Progenitor cell of endocrine pancreas (in vitro differentiated cells): ENCODE measurements at regions not wholly inside any gene's neighbourhood (a gene's known extent, or its start where the extent isn't known, plus 50 kb on each side); places are given as distances from the start of the nearest gene placed in this dataset.
"Not testable (repeated sequence)": the region's sequence is repeated elsewhere in the genome, so short reads cannot be mapped to it uniquely, and the experiment has no call there.

Experiments used
- DNase-seq: peaks from one replicate; pipeline ENCODE4 v3.0.0; 2021; ENCODE audit warnings: low spot score; ENCODE audit not compliant: unreplicated experiment
- H3K27ac Mint-ChIP-seq: 2 replicates; pipeline ENCODE4 v1.8.0; 2021; ENCODE audit warnings: mild to moderate bottlenecking, moderate library complexity, mixed read lengths
- H3K27me3 Mint-ChIP-seq: 2 replicates; pipeline ENCODE4 v1.8.0; 2021; ENCODE audit warnings: mixed read lengths
- H3K36me3 Mint-ChIP-seq: 2 replicates; pipeline ENCODE4 v1.8.0; 2022; ENCODE audit warnings: mixed read lengths; ENCODE audit not compliant: insufficient read depth
- H3K4me1 Mint-ChIP-seq: 2 replicates; pipeline ENCODE4 v1.8.0; 2021; ENCODE audit warnings: low read depth, mixed read lengths
- H3K4me3 Mint-ChIP-seq: 2 replicates; pipeline ENCODE4 v1.8.0; 2021; ENCODE audit warnings: low read depth, mild to moderate bottlenecking, moderate library complexity, mixed read lengths
- H3K9me3 Mint-ChIP-seq: 2 replicates; pipeline ENCODE4 v1.8.0; 2021; ENCODE audit warnings: low read depth, mixed read lengths
- TF ChIP-seq, protein P1 (sequence below): fragments of 200-600 bp; sonication (generic); IDR thresholded peaks from one replicate; pipeline ENCODE4 v1.5.0; 2021; ENCODE audit warnings: antibody characterized with exemption, mild to moderate bottlenecking; ENCODE audit not compliant: unreplicated experiment

DNA sequence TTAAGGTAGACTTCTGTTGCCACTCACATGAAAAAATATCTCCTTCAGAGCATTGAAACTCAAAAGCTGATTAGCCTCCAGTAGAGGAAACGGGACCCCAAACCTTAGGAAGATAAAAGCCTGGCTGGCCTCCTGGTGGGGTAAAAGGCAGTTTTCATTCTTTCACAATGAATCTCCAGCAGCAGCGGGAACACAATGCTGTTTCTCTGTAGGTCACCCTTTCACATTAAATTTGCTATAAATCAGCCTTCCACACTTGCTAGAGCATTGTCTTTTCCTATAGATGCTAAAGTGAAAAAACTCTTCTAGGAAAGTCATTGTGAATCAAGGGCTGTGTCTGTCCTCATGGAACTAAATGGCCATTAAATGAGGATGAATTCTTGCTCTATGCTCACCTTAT is 207.3 kb upstream of the MAGEB2 start:
- Mint-ChIP-seq H3K4me3 (no peak overlapping the region), H3K27me3 (no peaks in the 10 kb centered on the region), H3K4me1 (no peaks in the 10 kb centered on the region), H3K27ac (no peak overlapping the region), H3K9me3 (peaks cover 5% of the 10 kb centered on the region), H3K36me3 (no peaks in the 10 kb centered on the region)
- TF ChIP-seq, protein P1, sequence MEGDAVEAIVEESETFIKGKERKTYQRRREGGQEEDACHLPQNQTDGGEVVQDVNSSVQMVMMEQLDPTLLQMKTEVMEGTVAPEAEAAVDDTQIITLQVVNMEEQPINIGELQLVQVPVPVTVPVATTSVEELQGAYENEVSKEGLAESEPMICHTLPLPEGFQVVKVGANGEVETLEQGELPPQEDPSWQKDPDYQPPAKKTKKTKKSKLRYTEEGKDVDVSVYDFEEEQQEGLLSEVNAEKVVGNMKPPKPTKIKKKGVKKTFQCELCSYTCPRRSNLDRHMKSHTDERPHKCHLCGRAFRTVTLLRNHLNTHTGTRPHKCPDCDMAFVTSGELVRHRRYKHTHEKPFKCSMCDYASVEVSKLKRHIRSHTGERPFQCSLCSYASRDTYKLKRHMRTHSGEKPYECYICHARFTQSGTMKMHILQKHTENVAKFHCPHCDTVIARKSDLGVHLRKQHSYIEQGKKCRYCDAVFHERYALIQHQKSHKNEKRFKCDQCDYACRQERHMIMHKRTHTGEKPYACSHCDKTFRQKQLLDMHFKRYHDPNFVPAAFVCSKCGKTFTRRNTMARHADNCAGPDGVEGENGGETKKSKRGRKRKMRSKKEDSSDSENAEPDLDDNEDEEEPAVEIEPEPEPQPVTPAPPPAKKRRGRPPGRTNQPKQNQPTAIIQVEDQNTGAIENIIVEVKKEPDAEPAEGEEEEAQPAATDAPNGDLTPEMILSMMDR = no peak
- DNase-seq = no peak

DNA sequence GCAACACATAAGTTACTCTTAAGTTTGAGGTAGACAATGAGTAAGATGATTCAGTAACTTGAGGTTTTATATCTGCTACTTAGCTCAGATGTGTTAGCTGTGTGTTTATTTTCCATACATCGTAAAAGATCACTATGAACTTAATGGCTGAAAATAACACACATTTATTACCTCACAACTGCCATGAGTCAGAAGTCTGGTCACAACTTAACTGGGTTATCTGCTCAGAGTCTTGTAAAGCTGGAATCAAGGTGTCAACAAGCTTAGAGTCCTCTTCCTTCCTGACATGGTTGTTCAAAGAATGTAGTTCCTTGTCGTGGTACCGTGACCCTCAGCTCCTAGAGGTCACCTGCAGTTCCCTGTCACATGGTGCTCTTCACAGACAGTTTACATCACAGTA is 204.9 kb upstream of the MAGEB2 start:
- Mint-ChIP-seq H3K4me3 (no peak overlapping the region), H3K27me3 (no peaks in the 10 kb centered on the region), H3K9me3 (peaks cover 5% of the 10 kb centered on the region), H3K27ac (no peak overlapping the region), H3K36me3 (no peaks in the 10 kb centered on the region), H3K4me1 (no peaks in the 10 kb centered on the region)
- TF ChIP-seq, protein P1 = no peak
- no peak for DNase-seq

DNA sequence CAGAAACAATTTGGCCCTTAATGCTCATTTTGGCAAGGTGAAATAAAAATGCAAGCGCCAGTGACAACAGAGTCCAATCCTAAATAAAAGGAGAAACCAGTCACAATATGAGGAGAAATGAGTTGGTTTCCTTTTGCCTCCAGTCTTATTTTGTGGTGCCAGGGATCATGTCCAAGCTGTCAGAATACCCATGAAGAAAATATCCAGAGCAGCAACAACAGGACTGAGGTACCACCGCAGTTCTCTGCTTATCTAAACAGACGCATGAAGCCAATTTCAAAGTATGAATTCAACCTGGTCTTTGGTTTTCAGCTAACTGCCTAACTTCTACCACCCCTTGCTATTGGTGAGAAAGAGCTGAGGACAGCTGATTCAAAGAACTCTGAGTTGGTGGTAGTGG is 199.9 kb upstream of the MAGEB2 start:
- Mint-ChIP-seq H3K9me3 (peaks cover 6% of the 10 kb centered on the region), H3K27me3 (no peaks in the 10 kb centered on the region), H3K4me1 (no peaks in the 10 kb centered on the region), H3K36me3 (no peaks in the 10 kb centered on the region), H3K4me3 (no peak overlapping the region), H3K27ac (no peak overlapping the region)
- DNase-seq = no peak
- TF ChIP-seq, protein P1 = no peak

DNA sequence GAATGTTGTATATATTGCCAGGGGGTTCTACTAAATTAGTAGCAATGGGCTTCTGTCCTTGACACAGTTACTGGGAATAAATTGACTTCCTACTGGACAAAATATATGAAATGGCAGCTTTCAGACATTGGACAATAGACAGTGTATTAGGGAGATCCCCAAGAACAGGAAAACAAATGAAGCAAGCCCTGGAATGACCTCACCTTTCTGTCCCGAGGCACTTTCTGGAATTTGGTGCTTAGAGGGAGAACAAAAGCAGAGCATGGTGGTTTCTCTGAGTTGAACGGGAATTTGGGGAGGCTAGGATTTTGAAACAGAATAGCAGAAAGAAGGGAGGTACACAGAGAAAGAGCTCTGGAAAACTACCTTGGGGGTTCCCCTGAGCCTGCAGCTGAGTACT is 187.7 kb upstream of the MAGEB2 start:
- no peak overlapping the region for H3K27ac Mint-ChIP-seq
- no peaks in the 10 kb centered on the region for H3K27me3 Mint-ChIP-seq
- no peaks in the 10 kb centered on the region for H3K4me1 Mint-ChIP-seq
- no peaks in the 10 kb centered on the region for H3K9me3 Mint-ChIP-seq
- no peak overlapping the region for H3K4me3 Mint-ChIP-seq
- TF ChIP-seq, protein P1 = no peak
- no peaks in the 10 kb centered on the region for H3K36me3 Mint-ChIP-seq
- no peak for DNase-seq

DNA sequence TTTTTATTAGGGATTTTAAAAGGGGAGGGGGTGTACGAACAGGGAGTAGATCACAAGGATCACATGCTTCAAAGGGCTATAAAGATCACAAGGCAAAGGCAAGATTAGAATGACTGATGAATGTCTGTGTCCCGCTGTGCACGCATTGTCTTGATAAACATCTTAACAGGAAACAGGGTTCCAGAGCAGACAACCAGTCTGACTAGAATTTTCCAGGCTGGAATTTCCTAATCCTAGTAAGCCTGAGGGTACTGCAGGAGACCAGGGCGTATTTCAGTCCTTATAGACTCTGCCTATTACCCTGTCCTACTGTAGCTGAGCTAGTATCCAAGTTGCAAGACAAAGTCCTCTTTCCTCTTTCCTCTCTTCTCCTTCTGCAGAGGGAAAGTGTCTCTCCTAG is 179.0 kb upstream of the MAGEB2 start:
- not testable (repeated sequence) for H3K4me3 Mint-ChIP-seq, H3K4me1 Mint-ChIP-seq, H3K27ac Mint-ChIP-seq, H3K36me3 Mint-ChIP-seq, H3K27me3 Mint-ChIP-seq, DNase-seq
- peaks cover 15% of the 10 kb centered on the region for H3K9me3 Mint-ChIP-seq

DNA sequence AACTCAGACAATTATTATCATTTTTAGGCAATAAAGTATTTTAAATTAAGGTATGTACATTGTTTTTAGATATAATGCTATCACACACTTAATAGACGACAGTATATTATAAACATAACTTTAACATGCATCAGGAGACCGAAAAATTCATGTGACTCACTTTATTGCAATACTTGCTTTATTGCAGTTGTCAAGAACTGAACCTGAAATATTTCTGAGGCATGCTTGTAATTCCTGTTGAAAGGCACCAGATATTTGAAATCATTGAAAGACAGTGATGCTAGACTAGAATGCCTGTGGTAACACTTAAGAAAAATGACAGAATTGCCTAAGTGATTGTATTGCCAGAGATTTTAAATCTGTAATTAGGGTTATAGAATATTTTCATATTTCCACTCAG is 175.6 kb upstream of the MAGEB2 start:
- H3K27me3 Mint-ChIP-seq = peaks cover 4% of the 10 kb centered on the region
- H3K4me3 Mint-ChIP-seq = no peak overlapping the region
- TF ChIP-seq, protein P1 = no peak
- no peak for DNase-seq
- no peaks in the 10 kb centered on the region for H3K4me1 Mint-ChIP-seq
- H3K9me3 Mint-ChIP-seq = peaks cover 11% of the 10 kb centered on the region
- H3K36me3 Mint-ChIP-seq = no peaks in the 10 kb centered on the region
- H3K27ac Mint-ChIP-seq = no peak overlapping the region
